ENCODE measurements at regions not wholly inside any gene's neighbourhood (a gene's known extent, or its start where the extent isn't known, plus 50 kb on each side); places are given as distances from the start of the nearest gene placed in this dataset.
"Not testable (repeated sequence)": the region's sequence is repeated elsewhere in the genome, so short reads cannot be mapped to it uniquely, and the experiment has no call there.

- TF ChIP-seq CTCF (IDR thresholded peaks at IDR 0.05; ENCODE audit: insufficient read depth, low read length, poor library complexity, severe bottlenecking); EZH2phosphoT487 (conservative IDR thresholded peaks at IDR 0.05; ENCODE audit: low read length): not testable (repeated sequence)
Observed at GRCh38 chr15:85204481-85204880, 175.9 kb upstream of the AKAP13 start.

All from SU-DHL-6 (cell line).